C4-2B (cell line): ENCODE measurements at regions not wholly inside any gene's neighbourhood (a gene's known extent, or its start where the extent isn't known, plus 50 kb on each side); places are given as distances from the start of the nearest gene placed in this dataset.

Source experiments
- CTCF ChIP-seq: fragments of 450-650 bp; conservative IDR thresholded peaks from 2 replicates; pipeline ENCODE4 v1.5.1; 2017; ENCODE audit warnings: mild to moderate bottlenecking
- ZFX ChIP-seq: fragments of 450-650 bp; IDR thresholded peaks from 2 replicates; pipeline ENCODE4 v1.6.1; 2017

GRCh38 chr16:51985126-51985525 lies 561.8 kb downstream of the TOX3 start:
- TF ChIP-seq CTCF (no peak), ZFX (no peak)
